Mesenchymal stem cell (in vitro differentiated cells and primary cell): ENCODE measurements at regions not wholly inside any gene's neighbourhood (a gene's known extent, or its start where the extent isn't known, plus 50 kb on each side); places are given as distances from the start of the nearest gene placed in this dataset.

ENCODE experiments used
- DNase-seq: peaks from one replicate; pipeline ENCODE4 v3.0.0-alpha.2; 2013
- H2AFZ ChIP-seq: one replicate; pipeline ENCODE4 v1.6.1; 2013; ENCODE audit warnings: low read depth, mild to moderate bottlenecking, control low read depth, inconsistent platforms, low read length, moderate library complexity
- H2AK5ac ChIP-seq: 2 replicates; pipeline ENCODE4 v1.6.1; 2013; ENCODE audit warnings: low read length, moderate library complexity, mild to moderate bottlenecking, inconsistent platforms; ENCODE audit not compliant: severe bottlenecking
- H2BK120ac ChIP-seq: one replicate; pipeline ENCODE4 v1.6.1; 2013; ENCODE audit warnings: low read depth, mild to moderate bottlenecking, inconsistent platforms, low read length, moderate library complexity
- H2BK12ac ChIP-seq, 2 experiments: one replicate each; pipeline ENCODE4 v1.6.1; 2013; ENCODE audit warnings: inconsistent platforms in 2 of 2, low read length in 2 of 2, mild to moderate bottlenecking in 2 of 2, moderate library complexity in 2 of 2, control low read depth in 1 of 2
- H2BK15ac ChIP-seq: one replicate; pipeline ENCODE4 v1.6.1; 2013; ENCODE audit warnings: mild to moderate bottlenecking, low read depth, inconsistent platforms; ENCODE audit not compliant: poor library complexity, severe bottlenecking
- H2BK5ac ChIP-seq: 2 replicates; pipeline ENCODE4 v1.6.1; 2013; ENCODE audit warnings: low read depth, mild to moderate bottlenecking, low read length, control low read depth, inconsistent platforms; ENCODE audit not compliant: poor library complexity, severe bottlenecking
- H3K14ac ChIP-seq, 2 experiments: one replicate each; pipeline ENCODE4 v1.6.1; 2013; ENCODE audit warnings: inconsistent platforms in 2 of 2, low read length in 2 of 2, control low read depth in 1 of 2, mild to moderate bottlenecking in 1 of 2, moderate library complexity in 1 of 2
- H3K18ac ChIP-seq, 2 experiments: one replicate each; pipeline ENCODE4 v1.6.1; 2013; ENCODE audit warnings: inconsistent platforms in 2 of 2, low read length in 2 of 2, control low read depth in 1 of 2, low read depth in 1 of 2, mild to moderate bottlenecking in 1 of 2
- H3K23ac ChIP-seq, 2 experiments: one replicate each; pipeline ENCODE4 v1.6.1; 2013; ENCODE audit warnings: inconsistent platforms in 2 of 2, low read length in 2 of 2, mild to moderate bottlenecking in 2 of 2, moderate library complexity in 2 of 2, control low read depth in 1 of 2
- H3K27ac ChIP-seq: 2 replicates; pipeline ENCODE4 v1.5.1; 2013; ENCODE audit warnings: mild to moderate bottlenecking, moderate library complexity, low read length, control low read depth, inconsistent platforms; ENCODE audit not compliant: poor library complexity, severe bottlenecking
- H3K27me3 ChIP-seq, 2 experiments: 2 replicates each; pipeline versions ENCODE4 v1.6.1 to v1.7.0; 2013; ENCODE audit warnings: low read length in 2 of 2, mild to moderate bottlenecking in 2 of 2, moderate library complexity in 2 of 2, control low read depth in 1 of 2, inconsistent platforms in 1 of 2; ENCODE audit not compliant: control insufficient read depth in 1 of 2, insufficient read depth in 1 of 2
- H3K36me3 ChIP-seq, 2 experiments: 2 replicates each; pipeline versions ENCODE4 v1.6.1 to v1.7.0; 2013; ENCODE audit warnings: low read length in 2 of 2, control low read depth in 1 of 2, inconsistent platforms in 1 of 2, low read depth in 1 of 2, mild to moderate bottlenecking in 1 of 2; ENCODE audit not compliant: insufficient read depth in 2 of 2, control insufficient read depth in 1 of 2
- H3K4ac ChIP-seq, 2 experiments: one replicate each; pipeline ENCODE4 v1.6.1; 2013; ENCODE audit warnings: inconsistent platforms in 2 of 2, low read length in 2 of 2, mild to moderate bottlenecking in 2 of 2, moderate library complexity in 2 of 2, control low read depth in 1 of 2, low read depth in 1 of 2
- H3K4me1 ChIP-seq: 2 replicates; pipeline ENCODE4 v1.6.1; 2013; ENCODE audit warnings: low read depth, low read length, control low read depth; ENCODE audit not compliant: control insufficient read depth, insufficient read depth
- H3K4me2 ChIP-seq: 2 replicates; pipeline ENCODE4 v1.6.1; 2013; ENCODE audit warnings: low read length, mild to moderate bottlenecking, inconsistent platforms; ENCODE audit not compliant: poor library complexity, severe bottlenecking
- H3K4me3 ChIP-seq, 2 experiments: 2 replicates each; pipeline versions ENCODE4 v1.5.1 to v1.7.0; 2013; ENCODE audit warnings: low read length in 2 of 2, mild to moderate bottlenecking in 2 of 2, control low read depth in 1 of 2, low read depth in 1 of 2; ENCODE audit not compliant: insufficient read depth in 1 of 2
- H3K79me1 ChIP-seq: replicated peaks from 2 replicates; pipeline ENCODE4 v1.6.1; 2013; ENCODE audit warnings: mild to moderate bottlenecking, control low read depth, low read length, inconsistent platforms; ENCODE audit not compliant: poor library complexity, severe bottlenecking
- H3K9ac ChIP-seq: 2 replicates; pipeline ENCODE4 v1.7.0; 2013; ENCODE audit warnings: mild to moderate bottlenecking, low read length, moderate library complexity
- H3K9me3 ChIP-seq: 2 replicates; pipeline ENCODE4 v1.7.0; 2013; ENCODE audit warnings: mild to moderate bottlenecking, low read length; ENCODE audit not compliant: control insufficient read depth
- H4K8ac ChIP-seq: one replicate; pipeline ENCODE4 v1.6.1; 2013; ENCODE audit warnings: inconsistent platforms, mild to moderate bottlenecking, low read length, moderate library complexity
- H4K91ac ChIP-seq: one replicate; pipeline ENCODE4 v1.6.1; 2013; ENCODE audit warnings: mild to moderate bottlenecking, low read length, inconsistent platforms
- WGBS: methylation state at CpG from one replicate; pipeline ENCODE4 v1.1.7; 2013; ENCODE audit warnings: mixed read lengths; 5-methylcytosine and 5-hydroxymethylcytosine counted together

- H3K23ac ChIP-seq: no peak overlapping the region
- no peak overlapping the region for H2BK5ac ChIP-seq
- no peaks in the 10 kb centered on the region for H3K79me1 ChIP-seq
- H3K4ac ChIP-seq: no peak overlapping the region
- H2BK15ac ChIP-seq: no peak overlapping the region
- no peak overlapping the region for H4K91ac ChIP-seq
- H3K27me3 ChIP-seq: no peaks in the 10 kb centered on the region
- H3K14ac ChIP-seq: no peak overlapping the region
- no peak overlapping the region for H3K9ac ChIP-seq
- H3K4me3 ChIP-seq: no peak overlapping the region
- no peak overlapping the region for H3K4me2 ChIP-seq
- H3K9me3 ChIP-seq: no peaks in the 10 kb centered on the region
- no peak overlapping the region for H2AFZ ChIP-seq
- no peak overlapping the region for H4K8ac ChIP-seq
- no peak overlapping the region for H3K27ac ChIP-seq
- WGBS: 89% methylated on average over 1 of the region's 1 CpG
- no peaks in the 10 kb centered on the region for H3K36me3 ChIP-seq
- no peak overlapping the region for H2BK12ac ChIP-seq
- H2AK5ac ChIP-seq: no peak overlapping the region
- H3K4me1 ChIP-seq: peaks cover 3% of the 10 kb centered on the region
- H3K18ac ChIP-seq: no peak overlapping the region
- H2BK120ac ChIP-seq: no peak overlapping the region
- no peak for DNase-seq
Observed at GRCh38 chr15:91523596-91523995, 329.9 kb upstream of the SLCO3A1 start.

GRCh38 chr15:91524534-91524933, 329.0 kb upstream of the SLCO3A1 start:
- Histone ChIP-seq H3K4me1 (peaks cover 3% of the 10 kb centered on the region), H4K8ac (no peak overlapping the region), H2BK5ac (no peak overlapping the region), H2AFZ (no peak overlapping the region), H3K4me3 (no peak overlapping the region), H4K91ac (no peak overlapping the region), H3K4me2 (no peak overlapping the region), H2BK15ac (no peak overlapping the region), H2AK5ac (no peak overlapping the region), H3K4ac (no peak overlapping the region), H3K18ac (no peak overlapping the region), H3K79me1 (no peaks in the 10 kb centered on the region), H3K36me3 (no peaks in the 10 kb centered on the region), H3K23ac (no peak overlapping the region), H3K27ac (no peak overlapping the region), H2BK120ac (no peak overlapping the region), H3K14ac (no peak overlapping the region), H3K27me3 (no peaks in the 10 kb centered on the region), H2BK12ac (no peak overlapping the region), H3K9me3 (no peaks in the 10 kb centered on the region), H3K9ac (no peak overlapping the region)
- no peak for DNase-seq
- WGBS: 50% methylated on average over 1 of the region's 2 CpGs

GRCh38 chr15:91525751-91526150, 327.8 kb upstream of the SLCO3A1 start:
- Histone ChIP-seq H3K4me2 (no peak overlapping the region), H3K27me3 (no peaks in the 10 kb centered on the region), H3K14ac (no peak overlapping the region), H3K23ac (no peak overlapping the region), H3K27ac (no peak overlapping the region), H2AK5ac (no peak overlapping the region), H3K9ac (no peak overlapping the region), H3K79me1 (no peaks in the 10 kb centered on the region), H3K9me3 (no peaks in the 10 kb centered on the region), H3K18ac (no peak overlapping the region), H2BK12ac (no peak overlapping the region), H2AFZ (no peak overlapping the region), H3K4me1 (peaks cover 3% of the 10 kb centered on the region), H2BK5ac (no peak overlapping the region), H4K8ac (no peak overlapping the region), H2BK120ac (no peak overlapping the region), H3K4ac (no peak overlapping the region), H4K91ac (no peak overlapping the region), H3K36me3 (no peaks in the 10 kb centered on the region), H2BK15ac (no peak overlapping the region), H3K4me3 (no peak overlapping the region)
- 47% methylated on average over 3 of the region's 3 CpGs for WGBS
- no peak for DNase-seq

- WGBS: 47% methylated on average over 2 of the region's 2 CpGs
Observed at GRCh38 chr15:91526424-91526823, 327.1 kb upstream of the SLCO3A1 start.

More at GRCh38 chr15:91526424-91526823, 327.1 kb upstream of the SLCO3A1 start:
- H3K4me3 ChIP-seq: no peak overlapping the region
- H3K14ac ChIP-seq: no peak overlapping the region
- H3K4me1 ChIP-seq: peaks cover 2% of the 10 kb centered on the region
- H3K27ac ChIP-seq: no peak overlapping the region
- no peak overlapping the region for H2BK120ac ChIP-seq
- H2BK5ac ChIP-seq: no peak overlapping the region
- no peaks in the 10 kb centered on the region for H3K9me3 ChIP-seq
- no peak overlapping the region for H2AK5ac ChIP-seq
- H3K23ac ChIP-seq: no peak overlapping the region
- H3K27me3 ChIP-seq: no peaks in the 10 kb centered on the region
- H3K18ac ChIP-seq: no peak overlapping the region
- H3K79me1 ChIP-seq: no peaks in the 10 kb centered on the region
- no peak overlapping the region for H2AFZ ChIP-seq
- no peak overlapping the region for H4K91ac ChIP-seq
- no peaks in the 10 kb centered on the region for H3K36me3 ChIP-seq
- no peak overlapping the region for H4K8ac ChIP-seq
- no peak overlapping the region for H3K4ac ChIP-seq
- H2BK12ac ChIP-seq: no peak overlapping the region
- no peak overlapping the region for H2BK15ac ChIP-seq
- H3K9ac ChIP-seq: no peak overlapping the region
- DNase-seq: no peak
- no peak overlapping the region for H3K4me2 ChIP-seq
